Heart left ventricle (tissue), 16 donors: ENCODE measurements at regions not wholly inside any gene's neighbourhood (a gene's known extent, or its start where the extent isn't known, plus 50 kb on each side); places are given as distances from the start of the nearest gene placed in this dataset.

Source experiments
- ATAC-seq, 4 donors: fragments of 200-7000 bp; cut with Tn5 transposase; one replicate each; pipeline ENCODE4 v1.9.1; 2020 to 2022; ENCODE audit warnings: moderate library complexity in 4 of 4, mild to moderate bottlenecking in 3 of 4, moderate number of reproducible peaks in 1 of 4
- DNase-seq, 5 donors: peaks; one replicate each; pipeline ENCODE4 v3.0.0-alpha.2; 2020
- H3K27ac ChIP-seq, 12 donors: fragments of 200-600 bp; sonication (generic) in 4 of 12; one replicate each; pipeline versions ENCODE4 v1.5.0 to v1.8.0; 2016 to 2022; ENCODE audit warnings: mild to moderate bottlenecking in 2 of 12
- H3K27me3 ChIP-seq, 9 donors: fragments of 200-600 bp; sonication (generic) in 2 of 9; one replicate each; pipeline versions ENCODE4 v1.5.1 to v1.8.0; 2016 to 2022; ENCODE audit warnings: mild to moderate bottlenecking in 3 of 9
- H3K36me3 ChIP-seq, 9 donors: fragments of 200-600 bp; sonication (generic) in 2 of 9; one replicate each; pipeline versions ENCODE4 v1.5.0 to v1.8.0; 2018 to 2022; ENCODE audit warnings: mild to moderate bottlenecking in 2 of 9
- H3K4me1 ChIP-seq, 12 donors: fragments of 200-600 bp; sonication (generic) in 4 of 12; one replicate each; pipeline versions ENCODE4 v1.5.0 to v1.8.0; 2016 to 2022; ENCODE audit warnings: mild to moderate bottlenecking in 3 of 12
- H3K4me3 ChIP-seq, 12 donors: fragments of 200-600 bp; sonication (generic) in 4 of 12; one replicate each; pipeline versions ENCODE4 v1.5.0 to v1.8.0; 2017 to 2022; ENCODE audit warnings: mild to moderate bottlenecking in 9 of 12, moderate library complexity in 4 of 12
- H3K9me3 ChIP-seq, 12 donors: fragments of 200-600 bp; sonication (generic) in 4 of 12; one replicate each; pipeline versions ENCODE4 v1.5.0 to v1.8.0; 2016 to 2022; ENCODE audit warnings: mild to moderate bottlenecking in 1 of 12
- POLR2A ChIP-seq, 2 donors: fragments of 450-650 bp; IDR thresholded peaks; one replicate each; pipeline ENCODE4 v1.6.1; 2017; ENCODE audit warnings: antibody characterized with exemption in 2 of 2, mild to moderate bottlenecking in 2 of 2, moderate library complexity in 2 of 2
- WGBS, 4 donors: extraction: QIAGEN DNeasy Blood & Tissue Kit in 2 of 4; methylation state at CpG; one replicate each; pipeline versions ENCODE4 v1.1.5 to v1.1.7; 2013 to 2018; 5-methylcytosine and 5-hydroxymethylcytosine counted together
- intact Hi-C, 10 donors: fragments of 100-400 bp; cut with DNase I; formaldehyde crosslinking; loops; one replicate each; pipeline versions ENCODE4 v1.11.1 to v1.14.2; 2022
- TF ChIP-seq, protein P1 (sequence below), 12 donors: fragments of 200-600 bp; sonication (generic) in 4 of 12; IDR thresholded peaks; one replicate each; pipeline versions ENCODE4 v1.5.0 to v1.8.0; 2018 to 2022; ENCODE audit warnings: antibody characterized with exemption in 12 of 12, mild to moderate bottlenecking in 5 of 12
- donor health status: ischemic (EF 13 %, LVEDD 7.1; RV severe dilation, severe dysfunction).
- donor health status: healthy with polysubstance abuse.
- donor health status: DM: no; HTN: yes; CAD: no.
- donor health status: DM: no; HTN: no; CAD: no.
- donor health status: ischemic (EF 25% LVEDD 6.9; RV normal size, moderate dysfunction).
- donor health status: ischemic (EF 25% LVEDD 5.7; RV mildly dilated, moderate dysfunction).
- donor health status: healthy.
- donor health status: DM: yes; HTN: yes; CAD: no.
- donor health status: ischemic (EF 35%, LVEDD 5.7; RV mildly dilated, moderate dysfunction).
- donor health status: nonischemic (EF 11% LVEDD 7.7; RV severe dilation, severe dysfunction).
- donor health status: DM: yes; HTN: yes; CAD: no.
- donor health status: PGD.
- donor health status: ischemic (EF 29% LVEDD 5.4; RV normal size, mild dysfunction).
- donor health status: nonischemic (EF 23%, LVEDD 6.1; RV moderate dilation, normal function).

- intact Hi-C loops: no loop called here
- no peak overlapping the region for H3K27ac ChIP-seq
- ATAC-seq (no peak), DNase-seq (no peak)
- peaks cover 0 to 7% (median 0%) of the 10 kb centered on the region in 12 donors for H3K9me3 ChIP-seq
- H3K4me1 ChIP-seq: no peaks in the 10 kb centered on the region
- TF ChIP-seq POLR2A (IDR thresholded peaks at IDR 0.05): no peak
- TF ChIP-seq, protein P1, sequence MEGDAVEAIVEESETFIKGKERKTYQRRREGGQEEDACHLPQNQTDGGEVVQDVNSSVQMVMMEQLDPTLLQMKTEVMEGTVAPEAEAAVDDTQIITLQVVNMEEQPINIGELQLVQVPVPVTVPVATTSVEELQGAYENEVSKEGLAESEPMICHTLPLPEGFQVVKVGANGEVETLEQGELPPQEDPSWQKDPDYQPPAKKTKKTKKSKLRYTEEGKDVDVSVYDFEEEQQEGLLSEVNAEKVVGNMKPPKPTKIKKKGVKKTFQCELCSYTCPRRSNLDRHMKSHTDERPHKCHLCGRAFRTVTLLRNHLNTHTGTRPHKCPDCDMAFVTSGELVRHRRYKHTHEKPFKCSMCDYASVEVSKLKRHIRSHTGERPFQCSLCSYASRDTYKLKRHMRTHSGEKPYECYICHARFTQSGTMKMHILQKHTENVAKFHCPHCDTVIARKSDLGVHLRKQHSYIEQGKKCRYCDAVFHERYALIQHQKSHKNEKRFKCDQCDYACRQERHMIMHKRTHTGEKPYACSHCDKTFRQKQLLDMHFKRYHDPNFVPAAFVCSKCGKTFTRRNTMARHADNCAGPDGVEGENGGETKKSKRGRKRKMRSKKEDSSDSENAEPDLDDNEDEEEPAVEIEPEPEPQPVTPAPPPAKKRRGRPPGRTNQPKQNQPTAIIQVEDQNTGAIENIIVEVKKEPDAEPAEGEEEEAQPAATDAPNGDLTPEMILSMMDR (IDR thresholded peaks at IDR 0.05): no peak
- no peaks in the 10 kb centered on the region for H3K27me3 ChIP-seq
- 85 to 94% (median 88%) methylated on average over 1 of the region's 1 CpG for WGBS, 4 donors
- no peaks in the 10 kb centered on the region for H3K36me3 ChIP-seq
- H3K4me3 ChIP-seq: no peak overlapping the region
Observed at GRCh38 chr2:228720895-228721294, 539.4 kb upstream of the SPHKAP start.

DNA sequence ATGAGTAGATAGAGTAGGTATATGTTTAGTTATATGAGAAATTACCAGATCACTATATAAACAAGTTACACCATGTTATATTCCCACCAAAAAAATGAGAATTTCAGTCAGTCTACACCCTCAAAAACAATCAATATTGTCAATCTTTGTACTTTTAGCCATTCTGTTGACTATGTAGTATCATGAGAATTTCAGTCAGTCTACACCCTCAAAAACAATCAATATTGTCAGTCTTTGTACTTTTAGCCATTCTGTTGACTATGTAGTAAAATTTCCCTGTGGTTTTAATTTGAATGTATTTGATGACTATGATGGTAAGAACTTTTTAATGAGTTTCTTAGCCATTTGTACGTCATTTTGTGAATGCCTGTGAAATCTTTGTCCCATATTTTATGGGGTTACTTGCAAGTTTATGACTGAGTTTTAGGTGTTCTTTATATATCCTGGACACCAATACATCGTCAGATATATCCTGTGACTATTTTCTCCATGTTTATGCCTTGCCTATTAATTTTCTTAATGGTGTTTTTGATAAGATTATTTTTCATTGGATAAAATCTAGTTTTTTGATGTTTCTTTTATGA is 528.4 kb upstream of the SPHKAP start:
- TF ChIP-seq, protein P1 (IDR thresholded peaks at IDR 0.05): no peak
- TF ChIP-seq POLR2A (IDR thresholded peaks at IDR 0.05): no peak
- DNase-seq (no peak), ATAC-seq (no peak)
- intact Hi-C loops: loop anchor here in 3 of 10 donors (5.0 to 10.0 kb wide), 3 partner anchors 415 to 875 kb away; partner anchors contain the start of gene PID1 (in 1 of the 3)
- Histone ChIP-seq H3K36me3 (no peaks in the 10 kb centered on the region), H3K4me1 (no peaks in the 10 kb centered on the region), H3K9me3 (peaks cover 0 to 17% (median 0%) of the 10 kb centered on the region in 12 donors), H3K4me3 (no peak overlapping the region), H3K27ac (no peak overlapping the region), H3K27me3 (no peaks in the 10 kb centered on the region)
- 70 to 79% (median 72%) methylated on average over 2 of the region's 2 CpGs for WGBS, 4 donors

DNA sequence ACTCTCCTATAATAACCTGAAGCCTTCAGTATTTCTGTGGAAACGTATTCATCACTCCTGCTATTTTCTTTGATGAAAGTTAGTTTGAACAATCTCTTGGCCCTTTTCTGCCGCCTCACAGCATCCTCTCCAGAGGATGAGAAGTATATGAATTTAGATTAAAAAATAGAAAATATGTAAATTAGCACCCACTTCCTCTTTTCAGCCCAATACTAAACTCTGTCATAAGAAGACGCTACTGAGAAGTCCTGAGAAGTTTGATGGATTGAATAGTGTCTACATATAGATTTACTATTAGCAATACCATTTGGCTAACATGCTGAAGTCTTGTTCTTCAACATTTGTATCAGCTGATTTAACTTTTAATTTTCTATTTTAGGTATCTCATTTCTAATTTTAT is 526.4 kb upstream of the SPHKAP start:
- Histone ChIP-seq H3K27me3 (no peaks in the 10 kb centered on the region), H3K9me3 (peaks cover 0 to under 1% (median 0%) of the 10 kb centered on the region in 12 donors), H3K27ac (no peak overlapping the region), H3K36me3 (no peaks in the 10 kb centered on the region), H3K4me3 (no peak overlapping the region), H3K4me1 (no peaks in the 10 kb centered on the region)
- DNase-seq (no peak), ATAC-seq (no peak)
- TF ChIP-seq, protein P1 (IDR thresholded peaks at IDR 0.05): no peak
- no peak for TF ChIP-seq POLR2A (IDR thresholded peaks at IDR 0.05)
- 83 to 91% (median 85%) methylated on average over 3 of the region's 3 CpGs for WGBS, 4 donors
- intact Hi-C loops: loop anchor here in 3 of 10 donors (5.0 to 10.0 kb wide), 3 partner anchors 417 to 877 kb away; partner anchors contain the start of gene PID1 (in 1 of the 3)

- H3K4me3 ChIP-seq: no peak overlapping the region
- ATAC-seq (no peak), DNase-seq (no peak)
- TF ChIP-seq, protein P1 (IDR thresholded peaks at IDR 0.05): no peak
- no peak for TF ChIP-seq POLR2A (IDR thresholded peaks at IDR 0.05)
- no peaks in the 10 kb centered on the region for H3K4me1 ChIP-seq
- H3K27ac ChIP-seq: no peak overlapping the region
- WGBS, 4 donors: 24 to 45% (median 32%) methylated on average over 4 of the region's 4 CpGs
- H3K27me3 ChIP-seq: no peaks in the 10 kb centered on the region
- H3K9me3 ChIP-seq: no peaks in the 10 kb centered on the region
- intact Hi-C loops: loop anchor here in 3 of 10 donors (5.0 to 10.0 kb wide), 3 partner anchors 419 to 879 kb away; partner anchors contain the start of gene PID1 (in 1 of the 3)
- no peaks in the 10 kb centered on the region for H3K36me3 ChIP-seq
Observed at GRCh38 chr2:228705318-228705717, 523.8 kb upstream of the SPHKAP start.
